ENCODE measurements at regions not wholly inside any gene's neighbourhood (a gene's known extent, or its start where the extent isn't known, plus 50 kb on each side); places are given as distances from the start of the nearest gene placed in this dataset.

DNA sequence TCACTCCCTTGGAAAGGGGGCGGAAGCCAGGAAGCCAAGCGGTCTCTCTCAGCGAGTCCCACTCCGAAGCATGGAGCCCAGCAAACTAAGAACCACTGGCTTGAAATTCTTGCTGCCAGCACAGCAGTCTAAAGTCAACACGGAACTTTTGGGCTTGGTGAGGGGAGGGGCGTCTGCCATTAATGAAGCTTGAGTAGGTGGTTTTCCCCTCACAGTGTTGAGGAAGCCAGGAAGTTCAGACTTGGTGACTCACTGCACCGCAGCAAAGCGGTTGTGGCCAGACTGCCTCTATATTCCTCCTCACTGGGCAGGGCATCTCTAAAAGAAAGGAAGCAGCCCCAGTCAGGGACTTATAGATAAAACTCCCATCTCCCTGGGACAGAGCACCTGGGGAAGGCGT is 665.4 kb upstream of the CBLB start:
- DNase-seq = no peak
- Histone ChIP-seq H3K36me3 (replicated peaks; ENCODE audit: control insufficient read depth, insufficient read depth, low read length) (no peaks in the 10 kb centered on the region), H3K27me3 (ENCODE audit: control insufficient read depth, insufficient read depth, low read length) (no peaks in the 10 kb centered on the region), H3K4me3 (ENCODE audit: insufficient read depth, low read depth, low read length) (no peak overlapping the region)

DNA sequence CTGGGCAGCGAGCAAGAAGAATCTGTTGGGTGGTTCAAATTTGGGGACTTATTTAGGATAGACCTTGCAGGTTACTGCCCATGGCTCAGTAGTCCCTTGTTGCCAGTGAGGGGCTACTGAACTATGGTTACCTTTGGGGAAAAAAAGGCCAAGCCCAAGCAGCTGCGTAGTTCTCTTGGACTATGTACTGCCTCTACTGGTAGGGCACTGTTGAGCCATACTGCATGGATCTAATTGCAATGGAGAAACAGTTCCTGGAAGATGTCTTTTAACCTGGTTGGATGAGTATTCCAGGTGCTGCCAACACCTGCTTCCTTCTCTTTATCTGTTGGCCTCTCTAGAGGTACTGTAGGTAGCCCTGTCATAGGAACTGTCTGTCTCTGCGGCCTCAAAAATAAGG is 671.9 kb upstream of the CBLB start:
- no peak overlapping the region for H3K4me3 ChIP-seq (ENCODE audit: insufficient read depth, low read depth, low read length)
- H3K27me3 ChIP-seq (ENCODE audit: control insufficient read depth, insufficient read depth, low read length) = no peaks in the 10 kb centered on the region
- DNase-seq = no peak
- H3K36me3 ChIP-seq (replicated peaks; ENCODE audit: control insufficient read depth, insufficient read depth, low read length) = no peaks in the 10 kb centered on the region

DNA sequence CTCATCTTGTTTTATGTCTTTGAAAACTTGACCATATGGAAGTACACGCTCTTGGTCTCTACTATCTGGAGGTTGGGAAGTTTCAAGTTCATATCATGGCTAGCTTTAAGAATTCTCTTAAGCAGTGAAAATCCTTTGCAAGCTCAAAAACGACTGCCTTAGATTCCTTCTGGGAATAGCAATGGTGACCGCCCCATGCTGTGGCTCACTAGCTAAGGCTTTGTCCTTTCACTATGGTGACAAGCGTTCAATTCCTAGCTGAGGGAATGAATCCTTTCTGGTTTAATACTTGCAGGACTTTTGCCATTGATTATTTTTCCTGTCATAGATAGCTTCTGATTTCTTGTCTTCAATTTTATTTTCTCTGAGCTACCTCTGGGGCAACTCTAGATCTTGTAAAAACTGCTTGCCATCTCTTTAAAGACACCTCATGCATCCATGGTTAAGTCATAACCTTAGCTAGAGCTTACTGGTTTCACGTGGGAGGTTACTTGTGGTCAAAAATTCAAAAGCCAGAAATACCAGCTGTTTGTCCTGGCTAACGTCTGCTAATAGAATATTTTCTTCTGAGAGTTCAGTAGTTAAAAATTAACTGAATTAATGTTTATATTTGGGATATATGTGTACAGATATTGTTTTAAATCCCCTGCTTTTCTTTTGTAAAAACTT is 673.4 kb upstream of the CBLB start:
- Histone ChIP-seq H3K36me3 (replicated peaks; ENCODE audit: control insufficient read depth, insufficient read depth, low read length) (no peaks in the 10 kb centered on the region), H3K4me3 (ENCODE audit: insufficient read depth, low read depth, low read length) (no peak overlapping the region), H3K27me3 (ENCODE audit: control insufficient read depth, insufficient read depth, low read length) (no peaks in the 10 kb centered on the region)
- DNase-seq = peak; percentile 1

DNA sequence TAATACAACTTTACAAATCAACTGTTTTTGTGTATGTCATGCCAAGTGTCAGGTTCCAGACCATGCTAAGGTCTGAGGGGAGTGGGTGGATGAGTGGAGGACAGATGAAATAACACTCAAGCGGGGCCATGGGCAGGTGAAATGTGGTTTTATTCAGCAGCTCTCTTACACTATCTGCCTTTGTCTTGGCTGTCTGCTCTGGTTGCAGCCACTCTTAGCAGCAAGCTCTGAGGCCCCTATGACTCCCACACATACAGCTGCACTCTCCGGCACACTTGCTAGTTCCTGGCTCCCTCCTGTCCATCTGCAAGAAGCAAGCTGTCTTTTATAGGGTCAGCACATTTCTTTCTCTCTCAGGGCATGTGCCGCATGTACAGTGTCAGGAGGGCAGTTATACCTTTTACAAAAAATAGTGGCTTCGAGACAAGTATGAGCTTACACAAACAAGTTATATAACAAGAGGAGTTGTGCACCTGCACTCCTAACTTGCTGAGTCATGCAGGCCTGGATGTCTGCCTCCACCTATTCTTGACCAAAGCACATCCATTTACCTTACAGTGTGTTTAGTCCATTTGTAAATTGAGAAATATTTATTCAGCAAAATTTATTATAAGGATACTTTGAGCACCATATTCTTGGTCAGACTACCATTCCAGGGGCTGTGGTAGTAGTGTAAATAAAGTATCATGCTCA is 683.7 kb upstream of the CBLB start:
- Histone ChIP-seq H3K27me3 (ENCODE audit: control insufficient read depth, insufficient read depth, low read length) (no peaks in the 10 kb centered on the region), H3K36me3 (replicated peaks; ENCODE audit: control insufficient read depth, insufficient read depth, low read length) (no peaks in the 10 kb centered on the region), H3K4me3 (ENCODE audit: insufficient read depth, low read depth, low read length) (no peak overlapping the region)
- DNase-seq = no peak

DNA sequence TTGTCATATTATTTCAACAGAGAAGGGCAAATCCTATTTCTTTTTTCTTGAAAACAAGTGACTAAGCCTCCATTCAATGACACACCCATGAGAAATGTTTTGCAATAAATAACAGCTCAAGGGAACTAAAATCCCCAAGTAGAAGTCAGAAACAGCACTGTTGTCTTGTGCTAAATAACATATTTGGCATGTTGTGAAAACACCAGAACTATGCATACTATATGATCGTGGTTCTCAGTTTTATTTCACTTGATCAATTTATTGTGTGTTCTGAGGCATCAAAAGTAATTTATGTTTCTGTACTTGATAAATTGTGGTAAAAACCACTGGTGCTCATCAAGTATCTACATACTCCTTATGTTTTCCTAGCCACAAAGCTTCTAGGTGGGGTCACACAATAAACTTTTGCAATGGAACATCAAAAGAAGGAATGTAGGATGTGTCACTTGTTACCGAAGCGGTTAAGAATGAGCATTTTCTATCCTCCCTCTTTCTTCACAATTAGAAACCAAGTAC is 691.7 kb upstream of the CBLB start:
- Histone ChIP-seq H3K27me3 (ENCODE audit: control insufficient read depth, insufficient read depth, low read length) (no peaks in the 10 kb centered on the region), H3K36me3 (replicated peaks; ENCODE audit: control insufficient read depth, insufficient read depth, low read length) (no peaks in the 10 kb centered on the region), H3K4me3 (ENCODE audit: insufficient read depth, low read depth, low read length) (no peak overlapping the region)
- DNase-seq = no peak

DNA sequence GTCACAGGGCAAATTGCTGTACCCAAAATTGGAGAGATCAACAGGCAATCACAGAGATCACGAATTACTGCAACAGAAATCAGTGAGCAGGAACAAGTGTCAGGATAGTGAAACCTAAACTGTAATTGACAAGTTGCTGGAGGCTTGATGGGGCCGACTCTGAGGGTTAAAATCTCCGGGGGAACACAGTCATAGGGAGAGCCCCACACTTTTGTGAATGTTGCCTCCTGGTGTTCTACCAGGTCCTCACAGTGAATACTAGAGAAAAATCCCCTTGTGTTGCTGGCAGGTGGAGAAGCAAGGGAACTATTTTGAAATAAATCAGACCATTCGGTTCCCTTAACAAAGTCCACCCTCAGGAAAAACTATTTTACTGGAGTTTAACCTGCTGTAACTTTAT is 697.5 kb upstream of the CBLB start:
- no peak overlapping the region for H3K4me3 ChIP-seq (ENCODE audit: insufficient read depth, low read depth, low read length)
- H3K36me3 ChIP-seq (replicated peaks; ENCODE audit: control insufficient read depth, insufficient read depth, low read length) = no peaks in the 10 kb centered on the region
- no peaks in the 10 kb centered on the region for H3K27me3 ChIP-seq (ENCODE audit: control insufficient read depth, insufficient read depth, low read length)
- peak; percentile 16 for DNase-seq

DNA sequence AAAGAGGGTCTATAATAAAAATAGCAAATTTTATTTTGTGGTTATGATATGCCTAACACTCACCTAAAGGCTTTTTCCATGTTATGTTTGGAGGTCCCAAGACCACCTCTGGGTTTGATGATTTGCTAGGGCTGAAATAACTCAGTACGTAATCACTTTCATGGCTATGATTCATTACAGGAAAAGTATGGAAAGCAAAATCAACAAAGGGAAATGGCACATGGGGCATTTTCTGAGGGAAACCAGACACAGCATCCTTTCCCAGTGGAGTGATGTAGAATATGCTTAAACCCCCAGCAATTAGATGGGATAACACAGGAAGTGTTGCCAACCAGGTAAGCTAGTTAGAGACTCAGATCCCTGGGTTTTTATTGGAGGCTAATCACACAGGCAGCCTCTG is 701.6 kb upstream of the CBLB start:
- H3K4me3 ChIP-seq (ENCODE audit: insufficient read depth, low read depth, low read length) = no peak overlapping the region
- no peak for DNase-seq
- H3K36me3 ChIP-seq (replicated peaks; ENCODE audit: control insufficient read depth, insufficient read depth, low read length) = no peaks in the 10 kb centered on the region

DNA sequence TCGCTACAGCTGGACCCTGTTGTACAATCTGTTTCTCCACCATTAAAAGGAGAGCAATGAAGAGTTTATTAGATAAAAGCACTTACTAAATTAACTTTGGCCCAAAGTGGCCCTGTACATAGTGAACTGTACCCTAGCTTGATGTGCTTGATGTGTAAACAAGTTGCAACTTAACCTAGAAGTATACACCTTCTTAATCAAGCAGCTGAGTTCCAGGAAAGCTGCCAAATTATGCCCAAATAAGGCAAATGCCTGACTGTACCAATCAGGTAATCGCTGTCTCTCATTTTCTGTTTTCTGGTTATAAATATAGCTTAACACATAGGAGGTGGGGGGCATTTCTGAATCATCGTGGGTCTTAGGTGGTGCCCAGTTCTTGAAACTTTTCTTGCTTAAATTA is 704.8 kb upstream of the CBLB start:
- H3K4me3 ChIP-seq (ENCODE audit: insufficient read depth, low read depth, low read length) = no peak overlapping the region
- no peak for DNase-seq
- no peaks in the 10 kb centered on the region for H3K36me3 ChIP-seq (replicated peaks; ENCODE audit: control insufficient read depth, insufficient read depth, low read length)
- H3K27me3 ChIP-seq (ENCODE audit: control insufficient read depth, insufficient read depth, low read length) = no peaks in the 10 kb centered on the region

More for the DNA sequence above, 701.6 kb upstream of the CBLB start:
- no peaks in the 10 kb centered on the region for H3K27me3 ChIP-seq (ENCODE audit: control insufficient read depth, insufficient read depth, low read length)

DNA sequence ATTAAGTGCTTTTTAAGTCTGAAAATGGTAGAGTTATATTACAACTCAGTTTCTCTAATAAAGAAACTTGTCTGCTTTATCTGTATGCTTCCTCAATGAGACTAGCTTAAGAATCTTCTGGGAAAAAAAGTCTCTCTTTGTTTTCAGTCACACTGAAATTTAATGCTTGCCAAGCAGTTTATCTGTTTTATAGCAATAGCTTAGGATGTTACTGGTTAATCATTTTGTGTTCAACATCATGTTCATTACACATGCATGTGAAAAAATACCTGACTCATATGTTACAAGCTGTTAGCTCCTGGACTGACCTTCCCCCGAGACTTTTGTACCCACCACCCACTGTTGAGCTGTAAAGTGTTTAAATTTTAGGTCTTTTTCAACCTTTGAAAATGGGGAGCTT is 706.2 kb upstream of the CBLB start:
- H3K36me3 ChIP-seq (replicated peaks; ENCODE audit: control insufficient read depth, insufficient read depth, low read length) = no peaks in the 10 kb centered on the region

DNA sequence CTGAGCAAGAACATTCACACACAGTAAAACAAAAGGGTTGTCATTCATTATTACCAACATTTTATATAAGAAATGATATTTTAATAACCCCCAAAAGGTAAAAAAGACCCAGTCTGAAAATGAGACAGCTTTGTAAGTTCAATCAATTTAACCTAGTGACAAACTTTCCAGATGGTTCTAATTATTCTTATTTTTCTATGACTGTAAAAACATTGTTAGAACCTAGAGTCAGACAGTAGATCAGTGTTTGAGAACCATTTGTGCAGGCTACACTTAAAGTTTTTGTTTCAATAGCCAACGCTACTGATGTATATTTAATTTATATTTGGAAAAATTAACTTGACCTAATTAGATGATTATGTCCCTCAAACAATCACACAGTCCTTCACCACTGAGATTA is 708.4 kb upstream of the CBLB start:
- DNase-seq = no peak
- H3K27me3 ChIP-seq (ENCODE audit: control insufficient read depth, insufficient read depth, low read length) = no peaks in the 10 kb centered on the region
- H3K4me3 ChIP-seq (ENCODE audit: insufficient read depth, low read depth, low read length) = no peak overlapping the region
- no peaks in the 10 kb centered on the region for H3K36me3 ChIP-seq (replicated peaks; ENCODE audit: control insufficient read depth, insufficient read depth, low read length)

More for the DNA sequence above, 706.2 kb upstream of the CBLB start:
- no peak for DNase-seq
- H3K4me3 ChIP-seq (ENCODE audit: insufficient read depth, low read depth, low read length) = no peak overlapping the region
- H3K27me3 ChIP-seq (ENCODE audit: control insufficient read depth, insufficient read depth, low read length) = no peaks in the 10 kb centered on the region

DNA sequence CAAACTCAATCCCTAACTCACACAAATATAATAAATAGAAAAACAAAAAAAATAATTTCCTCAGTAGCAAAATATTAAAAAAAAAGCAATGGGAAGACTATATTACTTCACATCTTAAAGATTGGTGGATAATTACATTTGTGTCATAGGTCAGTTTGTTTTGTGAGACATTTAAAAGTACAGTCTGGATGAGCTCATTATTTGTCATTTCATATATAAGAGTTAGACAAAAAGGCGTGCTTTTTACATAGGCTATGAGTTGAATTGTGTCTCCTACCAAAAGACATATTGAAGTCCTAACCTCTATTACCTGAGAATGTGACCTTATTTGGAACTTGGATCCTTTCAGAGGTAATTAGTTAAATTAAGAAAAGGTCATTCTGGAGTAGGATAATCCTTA is 710.1 kb upstream of the CBLB start:
- Histone ChIP-seq H3K36me3 (replicated peaks; ENCODE audit: control insufficient read depth, insufficient read depth, low read length) (no peaks in the 10 kb centered on the region), H3K4me3 (ENCODE audit: insufficient read depth, low read depth, low read length) (no peak overlapping the region), H3K27me3 (ENCODE audit: control insufficient read depth, insufficient read depth, low read length) (no peaks in the 10 kb centered on the region)
- DNase-seq = no peak

DNA sequence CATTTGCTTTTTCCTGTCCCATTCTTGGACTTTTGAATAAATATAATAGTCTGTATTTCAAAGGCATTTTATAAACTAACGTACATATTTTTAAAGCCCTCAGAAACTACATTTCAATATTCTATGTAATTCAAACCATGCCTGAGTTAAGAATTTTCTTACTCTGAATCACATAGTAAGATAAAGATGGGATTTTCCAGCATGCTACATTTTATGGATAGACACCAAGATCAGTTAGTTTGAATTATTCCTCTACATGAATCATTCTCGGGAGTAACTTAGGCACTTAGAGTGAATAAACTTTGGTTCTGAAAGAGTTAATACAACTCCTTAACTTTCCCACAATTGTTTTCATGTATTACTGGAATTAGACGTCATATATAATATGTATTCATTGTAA is 713.3 kb upstream of the CBLB start:
- no peaks in the 10 kb centered on the region for H3K36me3 ChIP-seq (replicated peaks; ENCODE audit: control insufficient read depth, insufficient read depth, low read length)
- H3K4me3 ChIP-seq (ENCODE audit: insufficient read depth, low read depth, low read length) = no peak overlapping the region
- H3K27me3 ChIP-seq (ENCODE audit: control insufficient read depth, insufficient read depth, low read length) = no peaks in the 10 kb centered on the region
- no peak for DNase-seq

DNA sequence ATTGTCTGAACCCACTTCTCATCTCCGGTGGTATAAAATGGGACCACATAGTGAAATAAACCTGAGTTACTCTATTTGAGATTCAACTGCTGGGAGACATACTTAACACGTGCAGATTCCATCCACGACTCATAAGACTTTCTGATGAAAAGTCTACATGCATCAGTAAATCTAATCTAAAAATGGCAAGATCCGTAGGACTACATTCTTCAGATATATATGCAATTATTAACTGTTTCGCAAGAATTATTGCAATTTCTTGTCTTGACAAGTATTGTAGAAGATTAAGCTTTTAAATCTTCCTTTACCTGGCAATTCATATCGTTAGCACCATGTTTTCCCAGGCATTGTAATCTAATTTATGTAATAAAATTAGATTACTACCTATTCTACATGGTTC is 718.7 kb upstream of the CBLB start:
- no peak overlapping the region for H3K4me3 ChIP-seq (ENCODE audit: insufficient read depth, low read depth, low read length)
- no peaks in the 10 kb centered on the region for H3K36me3 ChIP-seq (replicated peaks; ENCODE audit: control insufficient read depth, insufficient read depth, low read length)
- no peak for DNase-seq

DNA sequence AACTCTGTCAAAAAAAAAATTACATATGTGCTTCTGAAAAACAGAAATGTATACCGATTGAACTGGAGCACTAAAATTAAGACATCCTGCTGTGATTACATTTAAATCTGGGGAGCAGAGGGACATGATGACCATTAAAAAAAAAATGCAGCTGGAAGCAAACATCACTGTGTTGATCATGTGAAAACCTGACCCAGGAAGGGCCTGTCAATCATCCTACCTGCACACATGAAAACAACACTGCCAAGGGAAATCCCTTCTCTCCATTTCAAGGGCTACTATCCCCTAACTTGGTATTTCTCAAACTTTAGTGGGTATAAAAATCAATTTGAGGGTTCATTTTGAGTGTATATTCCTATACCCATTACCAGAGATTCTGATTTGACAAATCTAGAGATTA is 719.9 kb upstream of the CBLB start:
- DNase-seq = no peak
- no peak overlapping the region for H3K4me3 ChIP-seq (ENCODE audit: insufficient read depth, low read depth, low read length)

More for the DNA sequence above, 718.7 kb upstream of the CBLB start:
- no peaks in the 10 kb centered on the region for H3K27me3 ChIP-seq (ENCODE audit: control insufficient read depth, insufficient read depth, low read length)

DNA sequence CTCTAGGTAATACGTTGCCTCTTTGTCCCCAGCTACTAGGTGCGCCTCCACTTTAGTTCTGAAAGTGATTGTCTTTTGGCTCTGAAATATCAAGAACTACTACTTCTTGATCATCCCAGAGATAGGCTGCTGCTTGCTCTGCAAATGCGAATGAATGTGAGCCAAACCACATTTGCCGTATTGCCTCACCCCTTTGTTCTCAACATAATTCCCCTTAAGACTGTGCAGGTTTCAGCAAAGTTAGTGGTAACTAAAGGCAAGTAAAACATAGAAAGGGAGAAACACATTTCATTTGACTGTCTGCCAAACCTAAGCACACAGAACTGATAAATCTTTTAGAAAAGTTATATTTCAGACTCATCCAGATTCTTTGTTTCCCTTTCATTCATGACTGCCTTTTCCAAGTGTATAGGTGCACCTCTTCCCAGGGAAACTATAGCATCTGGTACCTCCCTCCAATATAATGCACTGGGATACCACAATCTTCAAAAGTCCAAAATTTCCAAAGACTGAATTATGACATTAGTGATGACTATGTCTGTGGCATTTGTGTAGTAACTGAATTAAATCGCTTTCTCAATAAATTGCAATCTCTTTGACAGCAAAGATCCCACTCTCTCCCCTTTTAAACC is 720.6 kb upstream of the CBLB start:
- H3K36me3 ChIP-seq (replicated peaks; ENCODE audit: control insufficient read depth, insufficient read depth, low read length) = no peaks in the 10 kb centered on the region
- DNase-seq = no peak
- no peaks in the 10 kb centered on the region for H3K27me3 ChIP-seq (ENCODE audit: control insufficient read depth, insufficient read depth, low read length)
- H3K4me3 ChIP-seq (ENCODE audit: insufficient read depth, low read depth, low read length) = no peak overlapping the region

More for the DNA sequence above, 719.9 kb upstream of the CBLB start:
- Histone ChIP-seq H3K27me3 (ENCODE audit: control insufficient read depth, insufficient read depth, low read length) (no peaks in the 10 kb centered on the region), H3K36me3 (replicated peaks; ENCODE audit: control insufficient read depth, insufficient read depth, low read length) (no peaks in the 10 kb centered on the region)
